ENCODE measurements at regions not wholly inside any gene's neighbourhood (a gene's known extent, or its start where the extent isn't known, plus 50 kb on each side); places are given as distances from the start of the nearest gene placed in this dataset.
"Not testable (repeated sequence)": the region's sequence is repeated elsewhere in the genome, so short reads cannot be mapped to it uniquely, and the experiment has no call there.

DNA sequence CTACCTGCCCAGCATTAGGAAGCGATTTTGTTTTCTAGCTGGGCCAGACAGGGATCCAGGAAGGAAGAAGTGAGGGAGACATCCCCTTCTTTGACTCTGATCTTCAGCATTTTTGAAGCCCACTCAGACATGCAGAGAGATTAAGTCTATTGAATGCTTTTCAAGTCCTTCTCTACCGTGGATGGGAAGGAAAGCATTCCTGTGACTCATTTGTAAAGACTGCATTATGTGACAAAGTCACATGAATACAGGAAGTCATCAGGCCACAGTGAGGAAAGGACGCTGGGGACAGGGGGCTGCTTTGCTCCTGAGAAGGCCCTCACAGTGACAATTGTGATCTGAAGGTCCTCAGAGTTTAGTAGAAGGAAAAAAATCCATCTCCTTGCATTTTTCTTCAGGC lies 67.4 kb upstream of the GBA3 start:
- Histone ChIP-seq H2AFZ (ENCODE audit: low read depth, low read length) (no peak overlapping the region), H3K27ac (ENCODE audit: low read length) (no peak overlapping the region), H3K4me3 (ENCODE audit: low read length) (no peak overlapping the region), H3K4me1 (ENCODE audit: low read length) (no peaks in the 10 kb centered on the region; the same call in 1 of the 2 replicates), H3K9me3 (ENCODE audit: insufficient read depth, low read length) (no peaks in the 10 kb centered on the region), H3K4me2 (ENCODE audit: low read length) (no peak overlapping the region), H3K79me2 (ENCODE audit: low read length) (no peaks in the 10 kb centered on the region), H3K27me3 (ENCODE audit: low read depth, low read length) (no peaks in the 10 kb centered on the region), H3K36me3 (replicated peaks; ENCODE audit: low read depth, low read length) (no peaks in the 10 kb centered on the region), H4K20me1 (ENCODE audit: insufficient read depth, low read length) (no peaks in the 10 kb centered on the region), H3K9ac (ENCODE audit: low read length) (no peak overlapping the region)
- TF ChIP-seq, protein P1, sequence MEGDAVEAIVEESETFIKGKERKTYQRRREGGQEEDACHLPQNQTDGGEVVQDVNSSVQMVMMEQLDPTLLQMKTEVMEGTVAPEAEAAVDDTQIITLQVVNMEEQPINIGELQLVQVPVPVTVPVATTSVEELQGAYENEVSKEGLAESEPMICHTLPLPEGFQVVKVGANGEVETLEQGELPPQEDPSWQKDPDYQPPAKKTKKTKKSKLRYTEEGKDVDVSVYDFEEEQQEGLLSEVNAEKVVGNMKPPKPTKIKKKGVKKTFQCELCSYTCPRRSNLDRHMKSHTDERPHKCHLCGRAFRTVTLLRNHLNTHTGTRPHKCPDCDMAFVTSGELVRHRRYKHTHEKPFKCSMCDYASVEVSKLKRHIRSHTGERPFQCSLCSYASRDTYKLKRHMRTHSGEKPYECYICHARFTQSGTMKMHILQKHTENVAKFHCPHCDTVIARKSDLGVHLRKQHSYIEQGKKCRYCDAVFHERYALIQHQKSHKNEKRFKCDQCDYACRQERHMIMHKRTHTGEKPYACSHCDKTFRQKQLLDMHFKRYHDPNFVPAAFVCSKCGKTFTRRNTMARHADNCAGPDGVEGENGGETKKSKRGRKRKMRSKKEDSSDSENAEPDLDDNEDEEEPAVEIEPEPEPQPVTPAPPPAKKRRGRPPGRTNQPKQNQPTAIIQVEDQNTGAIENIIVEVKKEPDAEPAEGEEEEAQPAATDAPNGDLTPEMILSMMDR (IDR thresholded peaks at IDR 0.05; ENCODE audit: low read depth, low read length): no peak
- TF ChIP-seq EZH2phosphoT487 (IDR thresholded peaks at IDR 0.05; ENCODE audit: low read depth): no peak

- not testable (repeated sequence) for H2AFZ ChIP-seq (ENCODE audit: low read depth, low read length)
Observed at GRCh38 chr4:22627851-22628250, 64.9 kb upstream of the GBA3 start.

DNA sequence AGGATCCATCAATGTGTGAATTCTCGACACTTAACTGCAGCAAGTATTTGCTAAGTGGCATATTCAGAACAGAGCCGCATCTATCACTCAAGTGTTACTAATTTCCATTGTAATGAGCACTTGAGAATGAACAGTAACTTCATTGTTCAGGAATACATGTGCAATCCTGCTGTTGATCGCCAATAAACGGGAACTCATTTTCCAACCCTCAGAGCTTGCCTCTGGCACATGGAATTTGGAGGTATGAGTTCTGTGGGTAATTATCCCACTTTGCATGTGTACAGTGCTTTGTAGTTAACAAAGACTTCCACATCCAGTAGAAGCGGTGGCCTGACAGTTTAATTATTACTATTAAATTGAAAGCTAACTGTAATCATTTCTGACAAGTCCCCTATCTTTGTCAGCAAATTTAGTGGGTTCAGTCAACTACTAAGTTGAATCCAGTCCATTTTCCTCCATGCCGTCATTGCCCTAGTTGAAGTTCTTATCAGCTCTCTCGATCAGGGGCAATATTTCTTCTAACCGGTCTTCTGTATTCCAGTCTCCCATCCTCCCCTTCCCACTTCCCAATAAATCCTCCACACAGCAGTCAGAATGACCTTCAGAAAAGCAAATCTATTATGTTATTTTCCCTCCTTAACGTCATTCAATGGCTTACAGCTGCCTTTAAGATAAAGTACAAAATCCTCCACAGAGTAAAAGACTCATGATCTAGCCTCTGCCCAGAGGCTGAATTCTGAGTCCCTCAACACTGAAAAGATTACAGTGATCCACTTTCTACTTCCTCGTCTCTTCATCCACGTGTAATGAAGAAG lies 62.4 kb upstream of the GBA3 start:
- H3K9me3 ChIP-seq (ENCODE audit: insufficient read depth, low read length); H3K27ac ChIP-seq (ENCODE audit: low read length); H3K36me3 ChIP-seq (replicated peaks; ENCODE audit: low read depth, low read length); H3K79me2 ChIP-seq (ENCODE audit: low read length); H4K20me1 ChIP-seq (ENCODE audit: insufficient read depth, low read length); H3K27me3 ChIP-seq (ENCODE audit: low read depth, low read length); H3K4me3 ChIP-seq (ENCODE audit: low read length); H3K9ac ChIP-seq (ENCODE audit: low read length); H3K4me2 ChIP-seq (ENCODE audit: low read length); H3K4me1 ChIP-seq (ENCODE audit: low read length); H2AFZ ChIP-seq (ENCODE audit: low read depth, low read length): not testable (repeated sequence)

More at GRCh38 chr4:22627851-22628250, 64.9 kb upstream of the GBA3 start:
- not testable (repeated sequence) for H3K4me3 ChIP-seq (ENCODE audit: low read length); H3K4me1 ChIP-seq (ENCODE audit: low read length); H3K79me2 ChIP-seq (ENCODE audit: low read length); H3K36me3 ChIP-seq (replicated peaks; ENCODE audit: low read depth, low read length); H3K4me2 ChIP-seq (ENCODE audit: low read length); H3K27ac ChIP-seq (ENCODE audit: low read length); H4K20me1 ChIP-seq (ENCODE audit: insufficient read depth, low read length); H3K9ac ChIP-seq (ENCODE audit: low read length); H3K9me3 ChIP-seq (ENCODE audit: insufficient read depth, low read length); H3K27me3 ChIP-seq (ENCODE audit: low read depth, low read length)

GRCh38 chr4:22631167-22631566 lies 61.6 kb upstream of the GBA3 start:
- not testable (repeated sequence) for H3K36me3 ChIP-seq (replicated peaks; ENCODE audit: low read depth, low read length); H2AFZ ChIP-seq (ENCODE audit: low read depth, low read length); H3K4me2 ChIP-seq (ENCODE audit: low read length)

DNA sequence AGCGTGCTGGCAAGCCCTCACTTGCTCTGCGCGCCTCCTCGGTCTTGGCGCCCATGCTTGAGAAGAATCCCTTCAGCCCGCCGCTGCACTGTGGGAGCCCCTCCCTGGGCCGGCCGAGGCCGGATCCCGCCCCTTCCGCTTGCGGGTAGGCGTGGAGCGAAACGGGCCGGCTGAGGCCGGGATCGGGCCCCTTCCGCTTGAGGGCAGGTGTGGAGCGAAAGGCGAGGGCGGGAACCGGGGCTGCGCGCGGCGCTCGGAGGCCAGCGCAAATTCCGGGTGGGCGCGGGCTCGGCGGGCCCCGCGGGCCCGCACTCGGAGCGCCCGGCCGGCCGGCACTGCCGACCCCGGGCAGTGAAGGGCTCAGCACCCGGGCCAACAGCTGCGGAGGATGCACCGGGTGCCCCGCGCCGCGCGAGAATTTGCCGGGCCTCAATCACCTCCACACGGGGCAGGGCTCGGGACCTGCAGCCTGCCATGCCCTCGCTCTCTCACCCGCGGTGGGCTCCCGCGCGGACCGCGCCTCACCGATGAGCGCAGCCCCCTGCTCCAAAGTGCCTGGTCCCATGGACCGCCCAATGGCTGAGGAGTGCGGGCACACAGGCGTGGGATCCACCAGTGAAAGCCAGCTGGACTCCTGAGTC lies 58.1 kb upstream of the GBA3 start:
- Histone ChIP-seq H3K4me3 (ENCODE audit: low read length) (no peak overlapping the region), H3K36me3 (replicated peaks; ENCODE audit: low read depth, low read length) (no peaks in the 10 kb centered on the region), H3K9ac (ENCODE audit: low read length) (no peak overlapping the region), H3K79me2 (ENCODE audit: low read length) (no peaks in the 10 kb centered on the region), H3K9me3 (ENCODE audit: insufficient read depth, low read length) (no peaks in the 10 kb centered on the region), H3K4me1 (ENCODE audit: low read length) (no peaks in the 10 kb centered on the region), H3K27ac (ENCODE audit: low read length) (no peak overlapping the region), H4K20me1 (ENCODE audit: insufficient read depth, low read length) (no peaks in the 10 kb centered on the region), H2AFZ (ENCODE audit: low read depth, low read length) (no peak overlapping the region), H3K4me2 (ENCODE audit: low read length) (no peak overlapping the region), H3K27me3 (ENCODE audit: low read depth, low read length) (no peaks in the 10 kb centered on the region)
- TF ChIP-seq, protein P1 (IDR thresholded peaks at IDR 0.05; ENCODE audit: low read depth, low read length): no peak
- TF ChIP-seq EZH2phosphoT487 (IDR thresholded peaks at IDR 0.05; ENCODE audit: low read depth): no peak

More at GRCh38 chr4:22631167-22631566, 61.6 kb upstream of the GBA3 start:
- H3K4me1 ChIP-seq (ENCODE audit: low read length); H3K27ac ChIP-seq (ENCODE audit: low read length); H3K9ac ChIP-seq (ENCODE audit: low read length); H3K27me3 ChIP-seq (ENCODE audit: low read depth, low read length); H4K20me1 ChIP-seq (ENCODE audit: insufficient read depth, low read length); H3K79me2 ChIP-seq (ENCODE audit: low read length); H3K9me3 ChIP-seq (ENCODE audit: insufficient read depth, low read length); H3K4me3 ChIP-seq (ENCODE audit: low read length): not testable (repeated sequence)

DNA sequence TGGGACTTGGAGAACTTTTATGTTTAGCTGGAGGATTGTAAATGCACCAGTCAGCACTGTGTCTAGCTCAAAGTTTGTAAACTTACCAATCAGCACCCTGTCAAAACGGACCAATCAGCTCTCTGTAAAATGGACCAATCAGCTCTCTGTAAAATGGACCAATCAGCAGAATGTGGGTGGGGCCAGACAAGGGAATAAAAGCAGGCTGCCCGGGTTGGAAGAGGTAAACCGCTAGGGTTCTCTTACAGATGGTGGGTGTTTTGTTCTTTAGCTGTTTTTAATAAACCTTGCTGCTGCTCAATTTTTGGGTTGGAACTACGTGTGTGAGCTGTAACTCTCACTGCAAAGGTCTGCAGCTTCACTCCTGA lies 57.6 kb upstream of the GBA3 start:
- H3K4me1 ChIP-seq (ENCODE audit: low read length); H3K36me3 ChIP-seq (replicated peaks; ENCODE audit: low read depth, low read length); H3K4me2 ChIP-seq (ENCODE audit: low read length); H3K27ac ChIP-seq (ENCODE audit: low read length); H3K79me2 ChIP-seq (ENCODE audit: low read length); H3K4me3 ChIP-seq (ENCODE audit: low read length); H3K9ac ChIP-seq (ENCODE audit: low read length); H3K9me3 ChIP-seq (ENCODE audit: insufficient read depth, low read length); H4K20me1 ChIP-seq (ENCODE audit: insufficient read depth, low read length); H2AFZ ChIP-seq (ENCODE audit: low read depth, low read length); H3K27me3 ChIP-seq (ENCODE audit: low read depth, low read length): not testable (repeated sequence)
